GM23338 (cell line): ENCODE measurements at regions not wholly inside any gene's neighbourhood (a gene's known extent, or its start where the extent isn't known, plus 50 kb on each side); places are given as distances from the start of the nearest gene placed in this dataset.

Source experiments
- ATAC-seq: fragments of 200-7000 bp; cut with Tn5 transposase; 3 replicates; pipeline ENCODE4 v1.9.1; 2020
- DNase-seq: peaks from one replicate; pipeline ENCODE4 v3.0.0-alpha.2; 2015; ENCODE audit warnings: low spot score
- H2AFZ ChIP-seq: fragments of 200-600 bp; sonication (generic); 2 replicates; pipeline ENCODE4 v1.8.0; 2016; ENCODE audit warnings: antibody characterized with exemption, mild to moderate bottlenecking, moderate library complexity
- H3F3A ChIP-seq: fragments of 200-600 bp; sonication (generic); replicated peaks from 2 replicates; pipeline ENCODE4 v1.8.0; 2017; ENCODE audit warnings: antibody characterized with exemption, mixed run types, low read depth
- H3K27ac ChIP-seq: fragments of 200-600 bp; sonication (generic); 2 replicates; pipeline ENCODE4 v1.6.1; 2016; ENCODE audit warnings: low read depth
- H3K27me3 ChIP-seq: fragments of 200-600 bp; sonication (generic); 2 replicates; pipeline ENCODE4 v1.8.0; 2016; ENCODE audit warnings: mild to moderate bottlenecking, mixed run types, moderate library complexity; ENCODE audit not compliant: insufficient read depth
- H3K36me3 ChIP-seq: fragments of 200-600 bp; sonication (generic); 2 replicates; pipeline ENCODE4 v1.8.0; 2016; ENCODE audit warnings: mild to moderate bottlenecking; ENCODE audit not compliant: insufficient read depth
- H3K4me1 ChIP-seq: fragments of 200-600 bp; sonication (generic); 2 replicates; pipeline ENCODE4 v1.8.0; 2016; ENCODE audit warnings: mild to moderate bottlenecking, moderate library complexity; ENCODE audit not compliant: insufficient read depth
- H3K4me2 ChIP-seq: fragments of 200-600 bp; sonication (generic); 2 replicates; pipeline ENCODE4 v1.7.1; 2017; ENCODE audit warnings: mixed run types
- H3K4me3 ChIP-seq: fragments of 200-600 bp; sonication (generic); 2 replicates; pipeline ENCODE4 v1.6.1; 2016; ENCODE audit warnings: mixed run types
- H3K79me2 ChIP-seq: fragments of 200-600 bp; sonication (generic); replicated peaks from 2 replicates; pipeline ENCODE4 v1.8.0; 2017; ENCODE audit warnings: mild to moderate bottlenecking; ENCODE audit not compliant: insufficient read depth
- H3K9me2 ChIP-seq: fragments of 200-600 bp; sonication (generic); 2 replicates; pipeline ENCODE4 v1.8.0; 2017; ENCODE audit not compliant: insufficient read depth
- H4K20me1 ChIP-seq: fragments of 200-600 bp; sonication (generic); replicated peaks from 2 replicates; pipeline ENCODE4 v1.8.0; 2017; ENCODE audit warnings: mild to moderate bottlenecking; ENCODE audit not compliant: insufficient read depth
- H3K27ac Mint-ChIP-seq: 2 replicates; pipeline ENCODE4 v1.8.0; 2020; ENCODE audit warnings: inconsistent platforms, mild to moderate bottlenecking, moderate library complexity, mixed read lengths
- H3K27me3 Mint-ChIP-seq: 3 replicates; pipeline ENCODE4 v1.8.0; 2022; ENCODE audit warnings: low read depth, mild to moderate bottlenecking, moderate library complexity, mixed read lengths, inconsistent platforms; ENCODE audit not compliant: insufficient read depth, poor library complexity
- H3K36me3 Mint-ChIP-seq: 3 replicates; pipeline ENCODE4 v1.8.0; 2021; ENCODE audit warnings: low read depth, mild to moderate bottlenecking, inconsistent platforms, moderate library complexity, mixed read lengths
- H3K4me1 Mint-ChIP-seq: 3 replicates; pipeline ENCODE4 v1.8.0; 2020; ENCODE audit warnings: mild to moderate bottlenecking, inconsistent platforms, mixed read lengths
- H3K4me3 Mint-ChIP-seq: 3 replicates; pipeline ENCODE4 v1.8.0; 2021; ENCODE audit warnings: moderate library complexity, mild to moderate bottlenecking, inconsistent platforms, mixed read lengths
- H3K9me3 Mint-ChIP-seq: 3 replicates; pipeline ENCODE4 v1.8.0; 2020; ENCODE audit warnings: moderate library complexity, mild to moderate bottlenecking, inconsistent platforms, mixed read lengths
- CREB1 ChIP-seq: fragments of 250-450 bp; sonication (Bioruptor Pico); IDR thresholded peaks from 2 replicates; pipeline ENCODE4 v1.5.0; 2020; ENCODE audit warnings: low read depth, mild to moderate bottlenecking, moderate library complexity
- CTCF ChIP-seq, 2 experiments: fragments of 200-600 bp in 1 of 2; sonication (generic) in 1 of 2; conservative IDR thresholded peaks; 2 replicates each; pipeline versions ENCODE4 v1.5.1 to v1.6.1; 2016 to 2017; ENCODE audit warnings: antibody characterized with exemption in 2 of 2, low read depth in 2 of 2, mild to moderate bottlenecking in 2 of 2, moderate library complexity in 1 of 2
- ETS1 ChIP-seq: IDR thresholded peaks from 2 replicates; pipeline ENCODE4 v1.6.1; 2016; ENCODE audit warnings: antibody characterized with exemption
- EZH2phosphoT487 ChIP-seq: fragments of 200-600 bp; sonication (generic); IDR thresholded peaks from one replicate; pipeline ENCODE4 v1.8.1; 2018; ENCODE audit warnings: antibody characterized with exemption; ENCODE audit not compliant: unreplicated experiment
- JUNB ChIP-seq: IDR thresholded peaks from one replicate; pipeline ENCODE4 v1.6.1; 2016; ENCODE audit warnings: antibody characterized with exemption; ENCODE audit not compliant: unreplicated experiment
- NANOG ChIP-seq: IDR thresholded peaks from 2 replicates; pipeline ENCODE4 v1.6.1; 2016; ENCODE audit warnings: antibody characterized with exemption, borderline replicate concordance
- POLR2AphosphoS5 ChIP-seq: IDR thresholded peaks from 2 replicates; pipeline ENCODE4 v1.6.1; 2016; ENCODE audit warnings: antibody characterized with exemption, low read depth
- REST ChIP-seq: IDR thresholded peaks from one replicate; pipeline ENCODE4 v1.6.1; 2018; ENCODE audit warnings: antibody characterized with exemption; ENCODE audit not compliant: unreplicated experiment
- STAT1 ChIP-seq: IDR thresholded peaks from one replicate; pipeline ENCODE4 v1.6.1; 2016; ENCODE audit warnings: antibody characterized with exemption; ENCODE audit not compliant: unreplicated experiment
- ZNF114 ChIP-seq: fragments of 250-450 bp; sonication (Bioruptor Pico); IDR thresholded peaks from 2 replicates; pipeline ENCODE4 v1.5.0; 2020; ENCODE audit warnings: mild to moderate bottlenecking, moderate library complexity
- ZNF331 ChIP-seq: fragments of 250-450 bp; sonication (Bioruptor Pico); IDR thresholded peaks from 2 replicates; pipeline ENCODE4 v1.5.0; 2020; ENCODE audit warnings: low read depth, mild to moderate bottlenecking, moderate library complexity
- ZNF462 ChIP-seq: fragments of 250-450 bp; sonication (Bioruptor Pico); IDR thresholded peaks from 2 replicates; pipeline ENCODE4 v1.5.0; 2020; ENCODE audit warnings: mild to moderate bottlenecking, moderate library complexity

DNA sequence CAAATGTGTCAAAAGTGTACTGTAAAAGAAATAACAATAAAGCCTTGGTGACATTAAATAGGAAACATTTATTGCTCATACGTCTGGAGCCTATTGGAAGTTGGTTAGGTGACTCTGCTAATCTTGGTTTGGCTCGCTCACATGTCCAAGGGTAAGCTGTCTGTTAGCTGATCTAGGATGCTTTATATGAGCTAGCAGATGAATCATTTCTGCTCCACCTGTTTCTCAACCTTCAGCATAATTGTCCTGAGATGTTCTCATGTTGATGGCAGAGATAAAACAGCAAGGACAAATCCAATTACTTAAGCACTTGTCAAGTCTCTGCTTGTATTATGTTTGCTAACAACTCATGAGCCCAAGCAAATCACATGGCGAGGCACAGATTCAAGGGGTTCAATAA lies 56.0 kb upstream of the CD53 start:
- Mint-ChIP-seq H3K36me3 (no peaks in the 10 kb centered on the region), H3K4me3 (no peak overlapping the region), H3K4me1 (no peaks in the 10 kb centered on the region), H3K27ac (no peak overlapping the region), H3K9me3 (no peaks in the 10 kb centered on the region; the same call in 2 of the 3 replicates), H3K27me3 (no peaks in the 10 kb centered on the region)
- Histone ChIP-seq H3K9me2 (no peaks in the 10 kb centered on the region), H3K27ac (no peak overlapping the region), H3K27me3 (no peaks in the 10 kb centered on the region), H3F3A (no peaks in the 10 kb centered on the region), H2AFZ (no peak overlapping the region), H3K4me3 (no peak overlapping the region), H4K20me1 (no peaks in the 10 kb centered on the region), H3K4me1 (no peaks in the 10 kb centered on the region), H3K4me2 (no peak overlapping the region), H3K36me3 (no peaks in the 10 kb centered on the region), H3K79me2 (no peaks in the 10 kb centered on the region)
- TF ChIP-seq POLR2AphosphoS5 (no peak), JUNB (no peak), ZNF462 (CRISPR knock-in tag) (no peak), ETS1 (no peak), CTCF (conservative IDR thresholded peaks at IDR 0.05; ENCODE audit: low read depth in 2 of 2) (no peak), ZNF114 (CRISPR knock-in tag) (no peak), STAT1 (no peak), CREB1 (CRISPR knock-in tag) (no peak), REST (no peak), NANOG (no peak), ZNF331 (CRISPR knock-in tag) (no peak), EZH2phosphoT487 (no peak)
- ATAC-seq (no peak), DNase-seq (no peak)
